NCI-H1092 (cell line): ENCODE measurements at regions not wholly inside any gene's neighbourhood (a gene's known extent, or its start where the extent isn't known, plus 50 kb on each side); places are given as distances from the start of the nearest gene placed in this dataset.

Source experiments
- DNase-seq: peaks from one replicate; lab custom pipeline; 2025; lab: John Stamatoyannopoulos, UW

DNA sequence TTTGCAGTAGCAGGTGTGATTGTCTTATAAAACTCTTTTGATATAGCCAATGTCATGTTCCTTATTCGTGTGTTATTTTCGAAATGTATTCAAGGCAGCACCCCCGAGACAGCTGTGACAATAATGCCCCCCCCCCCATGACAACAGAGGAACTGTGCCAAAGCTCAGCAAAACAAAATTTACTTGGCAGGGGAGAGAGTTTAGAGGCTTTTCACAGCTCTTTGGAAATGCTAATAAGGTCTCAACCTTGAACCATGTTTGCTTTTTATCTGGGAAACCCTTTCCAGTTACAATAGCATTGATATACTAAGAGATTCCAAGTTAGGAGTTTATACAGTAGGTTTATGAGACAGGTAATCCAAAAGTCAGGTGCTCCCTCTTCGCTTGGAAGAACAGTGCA lies 56.4 kb upstream of the USP44 start:
- DNase-seq = peak; percentile 67

DNA sequence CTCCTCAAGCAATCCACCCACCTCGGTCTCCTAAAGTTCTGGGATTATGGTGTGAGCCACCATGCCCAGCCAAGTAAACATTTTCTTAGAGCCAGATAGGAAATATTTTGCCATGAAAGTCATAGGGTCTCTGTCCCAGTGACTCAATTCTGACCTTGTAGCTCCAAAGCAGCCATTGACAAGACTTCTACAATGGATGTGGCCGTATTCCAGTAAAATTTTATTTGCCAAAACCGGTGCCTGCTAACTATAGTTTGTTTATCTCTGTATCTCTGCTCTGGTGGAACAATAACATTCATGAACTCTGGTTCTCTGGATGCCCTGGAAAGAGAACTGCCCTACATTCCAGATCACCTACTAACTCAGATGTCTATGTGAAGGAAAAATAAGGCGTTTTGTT lies 54.6 kb upstream of the USP44 start:
- no peak for DNase-seq

DNA sequence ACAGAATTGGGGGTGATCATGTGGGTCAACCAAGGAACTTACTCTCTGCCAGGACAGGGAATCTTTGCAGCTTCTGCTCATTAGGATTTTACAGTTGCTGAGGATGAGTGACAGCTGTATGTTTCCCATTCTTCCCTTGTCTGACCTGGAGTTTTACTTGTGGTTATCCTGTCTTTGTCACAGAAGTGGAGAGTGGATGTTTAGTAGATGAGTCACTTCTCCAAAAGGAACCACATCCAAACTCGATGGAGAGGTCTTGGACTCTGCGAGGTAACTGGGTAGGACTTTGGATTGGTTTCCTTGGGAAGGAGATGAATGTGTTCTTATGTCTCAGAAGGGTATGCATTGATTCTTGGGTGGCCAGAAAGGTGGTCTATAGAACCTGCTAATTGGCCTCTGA lies 53.8 kb upstream of the USP44 start:
- DNase-seq = no peak

DNA sequence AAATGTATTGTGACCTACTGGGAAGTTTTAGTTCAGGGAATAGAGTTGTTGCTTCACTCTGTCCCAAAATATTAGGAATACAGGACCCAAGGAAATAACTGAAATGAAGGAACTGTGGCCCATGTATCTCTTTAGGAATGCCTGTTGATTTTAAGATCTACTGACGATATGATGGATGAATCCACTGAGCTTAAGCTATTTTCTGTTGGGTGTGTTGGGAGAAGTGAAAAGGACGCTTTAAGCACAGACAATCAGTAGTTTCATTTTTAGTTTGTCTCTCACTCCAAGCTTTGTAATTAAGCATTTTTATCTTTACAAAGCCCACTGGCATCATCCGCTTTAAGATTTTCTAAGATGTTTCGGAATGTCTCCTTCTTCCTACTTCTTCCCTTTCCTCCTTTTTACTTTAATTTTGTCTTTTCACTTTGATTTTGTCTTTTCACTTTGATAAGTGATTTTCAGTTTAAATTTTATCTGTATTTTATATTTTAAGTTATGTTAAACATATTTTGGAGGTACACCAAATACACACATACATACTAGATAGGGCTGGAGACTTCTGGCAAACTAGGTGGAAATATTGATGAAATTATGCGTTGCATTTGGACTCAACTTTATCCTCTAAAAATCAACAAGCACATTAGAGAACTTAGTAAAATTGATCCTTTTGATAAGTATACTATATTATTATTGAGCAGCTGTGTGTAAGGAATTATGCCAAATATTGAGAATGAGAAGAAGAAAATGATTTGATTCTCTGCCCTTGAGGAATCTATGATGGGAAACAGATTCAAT lies 52.3 kb upstream of the USP44 start:
- DNase-seq = no peak

DNA sequence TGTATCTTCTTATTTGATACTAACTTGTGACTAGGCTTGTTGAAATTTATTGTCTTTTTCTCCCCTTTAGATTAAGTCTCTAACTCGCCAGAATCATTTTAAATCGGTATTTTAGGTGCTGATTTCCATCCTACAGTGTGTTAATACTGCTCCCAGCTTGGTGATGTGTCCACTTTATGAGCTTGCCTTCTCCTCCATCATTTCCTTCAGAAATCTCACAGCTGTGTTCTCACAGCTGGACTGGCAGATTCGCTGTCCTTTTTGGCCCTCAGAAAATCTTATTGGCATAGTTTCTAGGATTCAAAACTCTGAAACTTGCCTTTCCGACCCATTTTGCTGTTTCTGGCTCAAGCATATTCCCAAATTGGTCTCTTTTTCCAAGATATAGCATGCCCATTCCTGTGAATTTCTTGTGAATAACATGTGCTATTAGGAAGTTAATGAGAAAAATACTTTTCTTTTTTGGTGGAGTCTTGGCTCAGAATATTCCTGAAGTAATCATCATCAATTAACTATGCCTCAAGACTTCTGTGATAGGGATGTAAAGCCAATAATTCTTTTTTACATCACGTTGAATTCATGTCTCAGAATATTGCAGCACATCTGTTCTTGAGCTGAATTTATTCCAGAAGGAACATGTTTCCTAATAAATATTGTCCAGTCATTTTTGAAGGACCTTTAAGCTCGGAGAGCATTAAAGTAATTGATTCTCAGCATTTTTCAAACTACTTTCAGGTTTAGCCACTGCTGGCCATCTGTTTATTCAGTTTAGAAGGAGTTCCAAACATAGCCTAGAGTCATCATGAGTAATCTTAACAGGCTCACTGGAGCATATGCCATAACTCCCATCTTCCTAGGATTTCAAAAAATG lies 50.0 kb upstream of the USP44 start:
- no peak for DNase-seq
